ENCODE measurements at regions not wholly inside any gene's neighbourhood (a gene's known extent, or its start where the extent isn't known, plus 50 kb on each side); places are given as distances from the start of the nearest gene placed in this dataset.
"Not testable (repeated sequence)": the region's sequence is repeated elsewhere in the genome, so short reads cannot be mapped to it uniquely, and the experiment has no call there.

DNA sequence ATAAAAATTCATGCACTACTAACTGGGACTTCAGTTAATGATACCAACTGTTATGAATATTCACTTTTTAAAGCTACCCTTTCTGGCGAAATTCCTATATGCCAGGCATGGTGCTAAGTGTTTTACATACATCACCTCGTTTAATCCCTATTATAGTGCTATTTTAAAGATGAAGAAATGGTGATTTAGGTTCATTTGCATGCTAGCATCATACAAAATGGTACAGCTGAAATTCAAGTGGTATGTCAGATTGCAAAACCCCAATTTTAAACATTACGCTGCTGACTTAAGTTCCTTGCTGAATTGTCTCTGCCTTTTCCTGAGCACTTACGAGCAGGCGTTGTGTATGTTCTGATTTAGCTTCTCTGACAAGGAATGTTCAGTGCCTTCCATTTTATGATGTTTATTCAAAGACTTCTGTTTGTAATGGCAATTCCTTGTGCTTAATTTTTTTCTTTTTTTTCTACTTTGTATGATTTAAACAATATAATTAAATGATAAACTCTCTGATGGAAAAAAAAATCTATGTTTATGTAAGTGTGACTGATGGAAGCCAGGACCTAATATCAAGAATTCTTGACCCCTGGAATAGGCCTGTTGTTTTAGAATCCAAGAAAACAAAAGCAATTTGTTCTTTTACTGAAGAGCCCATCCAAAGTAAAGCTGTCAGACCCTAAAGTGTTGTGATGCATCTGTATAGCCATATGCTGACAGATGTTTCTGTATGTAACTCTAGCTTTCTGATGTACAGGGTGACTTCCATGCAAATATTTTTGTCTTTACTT is 148.1 kb downstream of the PCDH7 start (continued):
- TF ChIP-seq, protein P1, sequence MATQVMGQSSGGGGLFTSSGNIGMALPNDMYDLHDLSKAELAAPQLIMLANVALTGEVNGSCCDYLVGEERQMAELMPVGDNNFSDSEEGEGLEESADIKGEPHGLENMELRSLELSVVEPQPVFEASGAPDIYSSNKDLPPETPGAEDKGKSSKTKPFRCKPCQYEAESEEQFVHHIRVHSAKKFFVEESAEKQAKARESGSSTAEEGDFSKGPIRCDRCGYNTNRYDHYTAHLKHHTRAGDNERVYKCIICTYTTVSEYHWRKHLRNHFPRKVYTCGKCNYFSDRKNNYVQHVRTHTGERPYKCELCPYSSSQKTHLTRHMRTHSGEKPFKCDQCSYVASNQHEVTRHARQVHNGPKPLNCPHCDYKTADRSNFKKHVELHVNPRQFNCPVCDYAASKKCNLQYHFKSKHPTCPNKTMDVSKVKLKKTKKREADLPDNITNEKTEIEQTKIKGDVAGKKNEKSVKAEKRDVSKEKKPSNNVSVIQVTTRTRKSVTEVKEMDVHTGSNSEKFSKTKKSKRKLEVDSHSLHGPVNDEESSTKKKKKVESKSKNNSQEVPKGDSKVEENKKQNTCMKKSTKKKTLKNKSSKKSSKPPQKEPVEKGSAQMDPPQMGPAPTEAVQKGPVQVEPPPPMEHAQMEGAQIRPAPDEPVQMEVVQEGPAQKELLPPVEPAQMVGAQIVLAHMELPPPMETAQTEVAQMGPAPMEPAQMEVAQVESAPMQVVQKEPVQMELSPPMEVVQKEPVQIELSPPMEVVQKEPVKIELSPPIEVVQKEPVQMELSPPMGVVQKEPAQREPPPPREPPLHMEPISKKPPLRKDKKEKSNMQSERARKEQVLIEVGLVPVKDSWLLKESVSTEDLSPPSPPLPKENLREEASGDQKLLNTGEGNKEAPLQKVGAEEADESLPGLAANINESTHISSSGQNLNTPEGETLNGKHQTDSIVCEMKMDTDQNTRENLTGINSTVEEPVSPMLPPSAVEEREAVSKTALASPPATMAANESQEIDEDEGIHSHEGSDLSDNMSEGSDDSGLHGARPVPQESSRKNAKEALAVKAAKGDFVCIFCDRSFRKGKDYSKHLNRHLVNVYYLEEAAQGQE (IDR thresholded peaks at IDR 0.05), result no peak
- no peak for TF ChIP-seq ESRRA (IDR thresholded peaks at IDR 0.05; ENCODE audit: borderline replicate concordance, low read length)
- TF ChIP-seq, protein P2, sequence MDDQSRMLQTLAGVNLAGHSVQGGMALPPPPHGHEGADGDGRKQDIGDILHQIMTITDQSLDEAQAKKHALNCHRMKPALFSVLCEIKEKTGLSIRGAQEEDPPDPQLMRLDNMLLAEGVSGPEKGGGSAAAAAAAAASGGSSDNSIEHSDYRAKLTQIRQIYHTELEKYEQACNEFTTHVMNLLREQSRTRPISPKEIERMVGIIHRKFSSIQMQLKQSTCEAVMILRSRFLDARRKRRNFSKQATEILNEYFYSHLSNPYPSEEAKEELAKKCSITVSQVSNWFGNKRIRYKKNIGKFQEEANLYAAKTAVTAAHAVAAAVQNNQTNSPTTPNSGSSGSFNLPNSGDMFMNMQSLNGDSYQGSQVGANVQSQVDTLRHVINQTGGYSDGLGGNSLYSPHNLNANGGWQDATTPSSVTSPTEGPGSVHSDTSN (IDR thresholded peaks at IDR 0.05), result no peak

DNA sequence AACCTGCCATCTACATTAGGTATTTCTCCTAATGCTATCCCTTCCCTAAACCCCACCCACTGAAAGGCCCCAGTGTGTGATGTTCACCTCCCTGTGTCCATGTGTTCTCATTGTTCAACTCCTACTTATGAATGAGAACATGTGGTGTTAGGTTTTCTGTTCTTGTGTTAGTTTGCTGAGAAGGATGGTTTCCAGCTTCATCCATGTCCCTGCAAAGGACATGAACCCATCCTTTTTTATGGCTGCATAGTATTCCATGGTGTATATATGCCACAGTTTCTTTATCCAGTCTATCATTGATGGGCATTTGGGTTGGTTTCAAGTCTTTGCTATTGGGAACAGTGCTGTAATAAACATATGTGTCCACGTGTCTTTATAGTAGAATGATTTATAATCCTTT is 149.2 kb downstream of the PCDH7 start:
- FAIRE-seq; H3K4me3 ChIP-seq; H3K4me1 ChIP-seq; H3K4me2 ChIP-seq; ATAC-seq; POLR2A ChIA-PET; H3K27ac ChIP-seq; CTCF ChIA-PET; DNase-seq (ENCODE audit: low read depth in 1 of 2, low spot score in 1 of 2); H3K9me3 ChIP-seq: not testable (repeated sequence)
- WGBS (ENCODE audit: missing lambda C conversion rate), result 43% methylated on average over 1 of the region's 1 CpG

DNA sequence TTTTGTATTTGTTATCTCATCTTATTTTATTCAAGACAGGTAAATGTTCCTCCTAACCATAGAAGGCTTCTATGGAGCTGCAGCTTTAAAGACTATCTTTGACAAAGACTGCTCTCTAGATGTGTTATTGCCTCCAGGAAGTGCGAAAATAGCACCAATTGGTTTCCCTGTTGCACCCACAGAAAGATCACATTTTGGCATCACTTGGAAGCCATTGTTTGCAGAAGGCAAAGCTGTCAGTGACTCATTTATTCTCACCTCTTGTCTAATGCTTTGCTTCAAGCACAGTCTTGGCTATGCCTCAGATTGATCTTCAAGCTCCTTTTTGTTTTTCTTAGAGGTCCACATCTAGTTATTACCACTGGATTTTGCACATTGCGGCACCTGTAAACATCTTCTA is 150.3 kb downstream of the PCDH7 start:
- ChIA-PET POLR2A (interaction anchor here (0.6 kb wide), 1 partner anchor 55 kb away, joined by 3 read pairs; no protein-coding TSS in a partner anchor), CTCF (no interaction called here)
- TF ChIP-seq, protein P3, sequence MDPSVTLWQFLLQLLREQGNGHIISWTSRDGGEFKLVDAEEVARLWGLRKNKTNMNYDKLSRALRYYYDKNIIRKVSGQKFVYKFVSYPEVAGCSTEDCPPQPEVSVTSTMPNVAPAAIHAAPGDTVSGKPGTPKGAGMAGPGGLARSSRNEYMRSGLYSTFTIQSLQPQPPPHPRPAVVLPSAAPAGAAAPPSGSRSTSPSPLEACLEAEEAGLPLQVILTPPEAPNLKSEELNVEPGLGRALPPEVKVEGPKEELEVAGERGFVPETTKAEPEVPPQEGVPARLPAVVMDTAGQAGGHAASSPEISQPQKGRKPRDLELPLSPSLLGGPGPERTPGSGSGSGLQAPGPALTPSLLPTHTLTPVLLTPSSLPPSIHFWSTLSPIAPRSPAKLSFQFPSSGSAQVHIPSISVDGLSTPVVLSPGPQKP (IDR thresholded peaks at IDR 0.05; ENCODE audit: low read depth, low read length), result no peak
- TF ChIP-seq RAD21 (conservative IDR thresholded peaks at IDR 0.05 in 1 of 2, IDR thresholded peaks at IDR 0.05 in 1 of 2) (no peak), JUN (IDR thresholded peaks at IDR 0.05) (no peak), SREBF2 (IDR thresholded peaks at IDR 0.05) (no peak), CBX8 (IDR thresholded peaks at IDR 0.05) (no peak), MYC (IDR thresholded peaks at IDR 0.05; ENCODE audit: borderline replicate concordance, low read length) (no peak), ZFP36 (IDR thresholded peaks at IDR 0.05; ENCODE audit: borderline replicate concordance, partially characterized antibody) (no peak), ZC3H11A (IDR thresholded peaks at IDR 0.05) (no peak)
- TF ChIP-seq, protein P4, sequence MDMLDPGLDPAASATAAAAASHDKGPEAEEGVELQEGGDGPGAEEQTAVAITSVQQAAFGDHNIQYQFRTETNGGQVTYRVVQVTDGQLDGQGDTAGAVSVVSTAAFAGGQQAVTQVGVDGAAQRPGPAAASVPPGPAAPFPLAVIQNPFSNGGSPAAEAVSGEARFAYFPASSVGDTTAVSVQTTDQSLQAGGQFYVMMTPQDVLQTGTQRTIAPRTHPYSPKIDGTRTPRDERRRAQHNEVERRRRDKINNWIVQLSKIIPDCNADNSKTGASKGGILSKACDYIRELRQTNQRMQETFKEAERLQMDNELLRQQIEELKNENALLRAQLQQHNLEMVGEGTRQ (IDR thresholded peaks at IDR 0.05), result no peak
- Histone ChIP-seq H3K9me3 (no peaks in the 10 kb centered on the region), H3K4me1 (no peaks in the 10 kb centered on the region), H3K27ac (no peak overlapping the region), H3K4me3 (no peak overlapping the region), H3K4me2 (no peak overlapping the region)
- no peak for DNase-seq (ENCODE audit: low read depth in 1 of 2, low spot score in 1 of 2)
- 16% methylated on average over 2 of the region's 2 CpGs for WGBS (ENCODE audit: missing lambda C conversion rate)
- no peak for ATAC-seq
- FAIRE-seq, result no peak
